NCI-H345 treated with DMSO at 0.1 percent for 48 hours (cell line): ENCODE measurements at regions not wholly inside any gene's neighbourhood (a gene's known extent, or its start where the extent isn't known, plus 50 kb on each side); places are given as distances from the start of the nearest gene placed in this dataset.

Experiments used
- DNase-seq: peaks from one replicate; lab custom pipeline; 2025; ENCODE audit not compliant: unreplicated experiment; lab: John Stamatoyannopoulos, UW

DNA sequence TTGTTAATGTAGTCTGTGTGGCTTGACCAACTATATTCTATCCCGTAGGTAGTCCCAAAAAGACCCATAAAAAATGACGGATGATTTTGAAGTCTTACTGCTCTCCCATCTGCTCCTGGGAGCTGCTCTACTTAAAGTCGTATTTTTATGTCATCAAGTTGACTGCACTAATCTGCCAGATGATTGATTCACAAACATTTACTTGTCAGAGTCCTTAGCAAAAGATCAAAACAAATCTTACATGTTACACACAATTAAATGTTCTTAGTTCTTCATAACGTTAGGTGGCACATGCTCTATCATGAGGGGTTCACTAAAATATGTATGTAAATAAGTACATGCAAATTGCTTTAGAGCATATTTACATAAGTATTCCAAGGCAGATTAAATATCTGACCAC is 498.3 kb upstream of the LRRTM4 start:
- DNase-seq: no peak

DNA sequence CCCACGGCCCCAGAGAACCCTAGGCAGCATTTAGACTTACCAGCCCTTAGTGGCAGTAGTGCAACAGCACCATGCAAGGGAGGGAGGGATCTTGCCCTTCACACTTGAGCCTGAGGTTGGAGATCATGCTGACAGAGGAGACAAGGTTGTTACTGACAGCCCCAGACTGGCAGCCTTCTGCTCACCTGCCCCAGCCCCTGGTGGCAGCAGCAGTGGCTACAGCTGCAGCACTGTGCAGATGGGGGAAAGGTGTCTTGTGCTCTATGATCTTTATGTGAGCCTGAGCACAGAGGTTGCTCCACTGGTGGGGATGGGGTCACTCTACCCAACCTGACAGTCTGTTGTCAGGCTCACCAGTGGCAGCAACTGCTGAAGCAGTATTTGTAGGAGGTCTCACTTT is 501.2 kb upstream of the LRRTM4 start:
- DNase-seq: no peak

DNA sequence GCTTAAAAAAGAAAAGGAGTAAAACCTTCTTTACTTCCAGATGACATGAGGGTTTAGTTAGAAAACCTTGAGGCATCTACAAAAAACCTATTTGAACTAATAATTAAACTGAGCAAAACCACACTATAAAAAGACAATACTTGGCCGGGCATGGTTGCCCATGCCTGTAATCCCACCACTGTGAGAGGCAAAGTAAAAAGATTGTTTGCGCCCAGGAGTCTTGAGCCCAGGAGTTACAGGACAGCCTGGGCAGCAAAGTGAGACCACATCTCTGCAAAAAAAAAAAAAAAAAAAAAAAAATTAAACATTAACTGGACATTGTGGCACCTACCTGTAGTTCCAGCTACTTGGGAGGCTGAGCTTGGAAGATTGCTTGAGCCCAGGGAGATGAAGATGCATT is 502.8 kb upstream of the LRRTM4 start:
- no peak for DNase-seq

DNA sequence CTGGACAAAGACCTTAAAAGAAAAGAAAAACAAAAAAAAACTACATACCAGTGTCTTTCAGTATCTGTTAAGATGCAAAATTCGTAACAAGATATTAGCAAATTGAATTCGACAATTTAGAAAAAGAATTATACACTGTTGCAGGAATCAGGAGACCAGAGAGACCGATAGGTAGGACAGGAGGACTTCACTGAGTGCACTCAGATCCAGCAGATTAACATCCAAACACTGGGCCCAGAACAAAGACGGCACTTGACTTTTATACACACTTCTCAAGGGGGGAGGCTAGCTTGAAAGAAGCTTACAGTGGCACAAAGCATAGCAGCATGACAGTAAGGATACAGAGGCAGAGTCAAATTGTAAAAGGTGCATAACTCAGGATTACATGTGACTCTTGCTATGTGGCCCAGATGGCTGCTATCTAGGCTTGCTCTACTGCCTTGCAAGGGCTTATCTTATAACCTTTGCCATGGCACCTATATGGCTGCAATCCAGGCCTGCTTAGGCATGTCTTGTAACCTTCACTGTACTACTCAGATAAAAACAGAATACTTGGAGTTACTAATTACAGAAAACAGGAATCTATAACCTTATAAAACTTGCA is 507.3 kb upstream of the LRRTM4 start:
- no peak for DNase-seq

DNA sequence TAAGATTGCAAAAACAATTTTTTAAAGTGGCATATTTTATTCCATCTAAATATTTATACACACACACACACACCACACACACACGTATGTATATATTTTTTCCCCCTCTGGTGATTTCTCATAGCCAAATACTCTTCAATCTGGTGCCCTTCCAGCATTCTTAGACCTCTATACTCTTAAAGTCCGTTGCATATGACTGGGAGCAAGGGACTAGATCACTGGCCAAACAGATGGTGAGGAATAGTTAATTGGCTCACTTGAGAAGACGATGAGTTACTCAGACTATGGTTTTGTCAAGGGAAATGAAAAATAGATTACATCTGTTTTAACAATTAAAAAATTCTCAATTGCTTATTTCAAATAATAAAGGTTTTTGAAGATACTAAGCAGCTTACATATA is 512.5 kb upstream of the LRRTM4 start:
- no peak for DNase-seq

DNA sequence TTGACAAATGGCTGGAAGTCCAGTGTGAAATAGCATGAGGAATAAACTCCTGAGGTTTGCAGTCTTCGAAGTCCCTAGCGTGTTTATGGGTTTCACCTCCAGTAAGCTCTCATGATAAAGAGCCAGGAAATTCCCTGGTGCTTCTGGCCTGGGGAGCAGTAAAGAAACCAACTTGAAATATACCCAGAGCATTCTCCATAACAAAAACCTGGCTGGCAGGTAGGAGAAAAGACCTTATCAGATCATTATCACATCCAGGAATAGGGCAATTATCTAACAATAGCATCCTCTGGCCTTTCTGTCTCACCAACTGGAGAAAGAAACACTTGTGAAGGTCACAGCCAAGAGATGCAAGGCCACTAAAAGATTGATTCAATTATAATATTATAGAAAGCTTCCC is 513.6 kb upstream of the LRRTM4 start:
- no peak for DNase-seq

DNA sequence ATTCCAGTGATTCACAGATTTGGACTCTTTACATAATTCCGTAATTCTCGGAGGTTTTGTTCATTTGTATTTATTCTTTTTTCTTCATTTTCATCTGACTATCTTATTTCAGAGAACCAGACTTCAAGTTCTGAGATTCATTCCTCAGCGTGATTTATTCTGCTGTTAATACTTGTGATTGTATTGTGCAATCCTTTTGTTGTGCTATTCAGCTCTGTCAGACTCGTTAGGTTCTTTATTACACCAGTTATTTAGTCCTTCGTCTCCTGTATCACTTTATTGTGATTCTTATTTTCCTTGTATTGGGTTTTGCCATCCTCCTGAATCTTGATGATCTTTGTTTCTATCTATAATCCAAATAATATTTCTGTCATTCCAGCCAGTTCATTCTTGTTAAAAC is 529.3 kb upstream of the LRRTM4 start:
- DNase-seq: no peak

DNA sequence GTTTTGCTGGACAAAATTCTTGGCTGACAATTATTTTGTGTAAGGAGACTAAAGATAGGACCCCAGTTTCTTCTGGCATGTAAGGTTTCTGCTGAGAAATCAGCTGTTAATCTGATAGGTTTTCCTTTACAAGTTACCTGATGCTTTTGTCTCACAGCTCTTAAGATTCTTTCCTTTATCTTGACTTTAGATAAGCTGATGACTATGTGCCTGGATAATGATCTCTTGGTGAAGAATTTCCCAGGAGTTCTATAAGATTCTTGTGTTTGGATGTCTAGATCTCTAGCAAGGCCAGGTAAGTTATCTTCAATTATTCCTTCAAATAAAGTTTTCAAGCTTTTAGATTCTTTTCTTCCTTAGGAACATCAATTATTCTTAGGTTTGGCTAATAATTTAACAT is 534.8 kb upstream of the LRRTM4 start:
- no peak for DNase-seq

DNA sequence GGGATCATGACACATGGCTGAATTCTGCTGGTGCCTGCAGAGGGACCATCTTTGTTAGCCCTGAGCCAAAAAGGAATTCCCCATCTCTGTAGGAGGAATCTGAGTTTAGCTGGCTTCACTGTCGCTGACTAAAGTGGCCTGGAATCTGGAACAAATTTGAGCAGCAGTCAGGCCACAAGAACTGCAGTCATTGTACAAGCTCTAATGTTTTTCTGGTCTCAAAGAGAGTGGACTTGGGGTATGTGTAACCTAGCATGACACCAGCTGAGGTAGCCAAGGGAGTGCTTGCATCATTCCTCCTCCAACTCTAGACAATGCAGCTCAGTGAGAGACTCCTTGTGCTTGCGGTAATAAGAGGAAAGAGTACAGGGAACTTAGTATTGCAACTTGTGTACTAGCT is 539.1 kb upstream of the LRRTM4 start:
- DNase-seq: no peak

DNA sequence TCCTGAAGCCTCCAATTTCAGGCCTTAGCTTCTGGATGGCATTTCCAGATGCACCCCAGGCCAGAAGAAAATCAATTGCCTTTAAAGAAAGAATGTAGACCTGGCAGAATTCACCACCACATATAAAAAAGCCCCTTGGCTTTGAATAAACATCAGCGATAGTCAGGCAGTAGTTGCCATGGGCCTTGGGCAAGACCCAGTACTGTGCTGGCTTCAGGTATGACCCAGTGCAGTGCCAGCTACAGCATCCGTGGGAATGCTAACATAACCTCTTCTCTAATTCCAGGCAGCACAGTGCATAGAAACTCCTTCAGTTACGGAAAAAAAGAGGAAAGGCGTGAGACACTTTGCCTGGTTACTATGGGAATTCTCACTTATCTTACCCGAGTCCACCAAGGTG is 539.6 kb upstream of the LRRTM4 start:
- DNase-seq: no peak

DNA sequence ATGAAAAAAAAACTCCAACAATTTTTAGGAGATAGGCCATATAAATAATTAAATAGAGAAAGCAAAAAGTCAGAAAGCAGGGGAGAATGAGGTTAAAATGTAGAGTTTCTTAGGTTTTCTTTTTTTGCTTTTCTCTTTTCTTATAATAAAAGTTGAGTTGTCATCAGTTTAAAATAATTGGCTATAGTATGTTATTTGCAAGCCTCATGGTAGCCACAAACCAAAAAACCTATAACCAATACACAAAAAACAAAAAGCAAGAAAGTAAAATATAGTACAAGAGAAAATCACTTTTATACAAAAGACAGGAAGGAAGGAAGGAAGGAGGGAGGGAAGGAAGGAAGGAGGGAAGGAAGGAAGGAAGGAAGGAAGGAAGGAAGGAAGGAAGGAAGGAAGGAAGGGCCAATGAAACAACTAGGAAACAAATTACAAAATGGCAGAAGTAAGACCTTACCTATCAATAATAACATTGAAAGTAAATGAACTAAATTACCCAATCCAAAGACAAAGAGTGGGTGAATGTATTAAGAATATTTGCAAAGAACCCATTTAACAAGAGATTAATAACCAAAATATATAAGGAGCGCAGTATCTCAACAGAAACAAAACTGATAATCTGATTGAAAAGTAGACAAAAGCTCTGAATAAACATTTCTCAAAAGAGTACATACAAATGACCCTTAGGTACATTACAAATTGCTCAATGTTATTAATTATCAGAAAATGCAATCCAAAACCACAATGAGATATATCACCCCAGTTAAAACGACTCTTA is 541.3 kb upstream of the LRRTM4 start:
- DNase-seq: no peak

DNA sequence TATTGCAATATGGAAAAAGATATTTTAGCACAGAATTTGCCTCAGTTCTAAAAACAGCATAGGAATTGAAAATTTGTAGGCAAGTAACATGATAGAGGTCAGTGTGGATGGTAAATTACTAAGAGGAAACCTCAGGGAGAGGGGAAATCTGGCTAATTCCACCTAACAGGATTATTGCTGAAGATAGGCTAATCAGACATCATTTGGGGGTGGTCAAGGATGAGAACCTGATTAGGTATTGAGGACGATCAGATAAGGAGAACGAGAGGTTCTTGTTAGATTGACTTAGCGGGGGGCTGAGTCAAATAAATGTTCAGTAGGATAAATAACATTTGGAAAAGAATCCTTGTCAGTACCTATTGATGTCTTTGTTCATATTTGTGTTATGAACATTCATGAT is 543.2 kb upstream of the LRRTM4 start:
- DNase-seq: no peak

DNA sequence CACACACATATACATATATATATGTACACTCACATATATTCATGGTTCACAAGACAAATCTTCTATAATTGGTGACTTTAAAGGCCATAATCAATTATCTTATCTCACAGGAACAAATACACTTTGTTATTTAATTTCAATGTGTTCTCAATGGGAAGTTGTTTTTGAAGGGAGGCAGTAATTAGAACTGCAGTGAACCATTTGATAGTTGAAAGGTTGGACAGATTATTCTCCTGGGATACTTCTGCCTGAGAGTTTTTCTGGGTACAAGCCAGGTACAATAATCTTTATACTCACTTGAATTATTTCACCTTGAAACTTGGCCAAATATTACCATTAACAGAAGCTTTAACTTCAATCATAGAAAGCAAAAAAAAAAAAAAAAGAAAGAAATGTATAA is 546.6 kb upstream of the LRRTM4 start:
- DNase-seq: no peak

DNA sequence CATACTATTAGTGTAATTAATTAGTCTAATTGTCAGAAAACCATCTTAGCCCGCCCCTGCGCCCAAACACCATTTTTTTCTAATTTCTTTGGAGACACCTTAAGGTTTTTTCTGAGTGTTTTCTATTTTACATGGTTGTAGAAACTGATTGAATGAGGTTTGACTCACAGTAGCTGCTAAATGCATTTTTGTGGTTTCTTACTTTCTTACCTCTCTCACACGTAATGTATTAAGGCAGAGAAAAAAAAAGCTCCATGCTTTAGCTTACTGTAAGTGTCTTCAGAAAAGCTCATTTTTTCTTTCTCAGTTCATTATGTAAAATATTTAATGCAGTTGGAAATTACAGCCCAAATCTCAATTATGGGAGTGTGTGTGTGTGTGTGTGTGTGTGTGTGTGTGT is 548.5 kb upstream of the LRRTM4 start:
- DNase-seq: no peak

DNA sequence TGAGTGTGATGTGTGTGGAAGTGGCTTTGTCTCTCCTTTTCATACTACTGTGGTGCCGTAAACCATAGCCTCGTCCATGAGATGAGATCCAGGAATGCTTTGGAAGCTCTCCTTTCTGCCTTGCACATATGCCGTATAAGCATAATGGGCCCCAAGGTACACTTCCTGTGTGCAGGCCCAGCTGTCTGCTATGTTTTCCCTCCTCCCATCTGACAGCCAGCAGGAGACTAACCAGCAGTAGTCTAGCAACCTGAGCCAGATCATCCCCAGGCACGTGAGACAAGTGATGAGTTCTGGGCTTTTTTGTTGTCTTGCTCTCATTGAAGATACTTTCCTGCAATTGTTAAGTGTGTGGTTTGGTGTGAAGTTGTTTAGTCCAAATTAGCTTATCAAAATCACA is 555.5 kb upstream of the LRRTM4 start:
- peak; percentile 20 for DNase-seq

DNA sequence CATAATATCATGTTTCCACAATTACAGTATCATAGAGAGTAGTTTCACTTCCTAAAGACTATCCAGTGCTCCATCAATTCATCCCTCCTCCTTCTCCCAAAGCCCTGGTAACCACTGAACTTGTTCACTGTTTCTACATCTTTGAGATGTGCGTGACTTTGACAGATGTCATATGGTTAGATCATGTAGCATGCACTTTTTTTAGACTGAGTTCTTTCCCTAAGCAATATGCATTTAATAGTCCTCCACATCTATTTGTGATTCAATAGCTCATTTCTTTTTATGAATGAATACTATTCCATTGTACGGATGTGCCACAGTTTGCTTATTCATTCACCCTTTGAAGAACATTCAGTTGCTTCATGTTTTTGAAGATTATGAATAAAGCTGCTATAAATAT is 560.4 kb upstream of the LRRTM4 start:
- DNase-seq: no peak

DNA sequence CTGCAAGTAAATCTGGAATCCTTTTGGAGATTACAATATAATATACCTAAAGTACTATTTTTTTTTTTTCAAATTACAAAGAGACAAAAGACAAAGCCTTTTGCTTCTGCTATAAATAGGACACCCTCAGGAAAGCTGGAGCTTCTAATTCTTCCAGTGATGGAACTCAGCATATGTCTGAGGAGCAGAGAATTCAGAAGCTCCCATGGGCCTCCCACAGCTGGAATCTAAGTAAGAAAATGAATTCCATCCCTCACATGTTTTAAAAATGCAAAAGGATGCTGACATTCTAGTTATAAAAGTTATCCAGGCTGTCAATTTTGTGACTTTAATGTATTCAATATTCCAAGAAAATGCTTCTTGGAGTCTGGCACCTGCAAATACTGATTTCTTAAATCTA is 571.3 kb upstream of the LRRTM4 start:
- DNase-seq: no peak

DNA sequence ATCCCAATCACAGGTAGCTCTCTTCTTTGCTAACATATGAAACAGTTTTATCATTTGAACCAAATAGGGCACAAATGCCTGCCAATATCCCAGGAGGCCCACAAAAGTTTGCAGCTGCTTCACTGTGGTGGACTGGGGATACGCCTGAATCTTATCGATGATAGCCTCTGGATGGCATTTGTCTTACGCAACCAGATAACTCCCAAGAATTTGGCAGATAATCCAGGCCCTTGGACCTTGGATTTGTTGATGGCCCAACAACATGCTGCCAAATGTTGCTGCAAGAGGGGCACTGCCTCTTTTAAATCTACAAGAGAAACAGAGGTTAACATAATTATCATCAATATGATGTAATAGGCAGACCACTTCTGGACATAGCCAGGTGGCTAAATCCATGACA is 587.1 kb upstream of the LRRTM4 start:
- DNase-seq: no peak

DNA sequence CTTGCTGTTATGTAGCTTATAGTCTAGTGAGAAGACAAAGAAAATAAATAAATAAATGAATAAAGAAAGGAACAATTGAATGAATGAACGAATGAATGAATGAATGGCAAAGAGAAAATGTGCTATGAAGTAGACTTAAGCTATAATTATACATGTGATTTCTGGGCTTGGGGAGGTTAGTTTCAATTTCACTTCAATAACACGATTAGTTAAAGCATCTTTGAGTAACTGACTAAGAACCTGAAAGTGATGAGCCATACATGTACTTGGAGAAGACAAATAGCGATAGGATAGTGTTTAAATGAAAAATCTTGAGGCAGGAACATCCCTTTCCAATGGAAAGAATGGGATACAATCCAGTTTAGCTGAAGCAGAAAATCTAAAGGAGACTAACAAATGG is 593.1 kb upstream of the LRRTM4 start:
- DNase-seq: no peak

DNA sequence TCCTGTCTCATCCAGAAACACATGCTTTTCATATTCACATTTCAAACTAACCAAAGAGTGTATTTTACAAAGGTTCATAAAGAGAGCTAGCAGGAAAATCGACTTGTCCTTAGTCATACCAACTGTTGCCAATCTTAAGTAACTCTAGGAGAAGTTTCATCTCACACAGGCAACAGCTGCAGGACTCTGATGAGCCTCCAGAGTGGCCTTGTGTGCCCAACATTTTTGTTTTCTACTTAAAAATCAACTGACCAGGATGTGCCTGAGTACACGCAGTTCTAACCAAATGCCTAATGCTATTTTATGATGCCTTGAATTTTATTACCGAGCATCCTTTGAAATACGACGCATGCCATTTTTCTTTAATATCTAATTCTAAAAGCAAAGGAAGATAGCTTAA is 595.9 kb upstream of the LRRTM4 start:
- DNase-seq: no peak

DNA sequence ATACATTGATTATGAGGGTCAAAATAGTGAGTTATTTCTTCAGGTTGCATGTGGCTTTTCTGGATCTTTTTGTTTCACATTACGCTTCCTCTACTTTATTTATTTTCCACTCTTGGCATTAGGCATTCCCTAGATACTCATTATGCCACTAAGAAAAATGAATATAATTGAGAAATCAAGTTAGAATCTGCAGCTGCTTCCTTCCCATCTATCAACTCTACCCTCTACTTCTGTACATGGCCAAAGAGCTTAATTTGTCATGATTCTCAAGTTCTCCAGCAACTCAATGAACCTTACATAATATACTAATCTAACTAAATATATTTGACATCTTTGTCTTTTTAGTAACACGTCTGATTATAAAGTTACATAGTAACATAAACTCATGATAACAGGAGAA is 598.1 kb upstream of the LRRTM4 start:
- DNase-seq: no peak

DNA sequence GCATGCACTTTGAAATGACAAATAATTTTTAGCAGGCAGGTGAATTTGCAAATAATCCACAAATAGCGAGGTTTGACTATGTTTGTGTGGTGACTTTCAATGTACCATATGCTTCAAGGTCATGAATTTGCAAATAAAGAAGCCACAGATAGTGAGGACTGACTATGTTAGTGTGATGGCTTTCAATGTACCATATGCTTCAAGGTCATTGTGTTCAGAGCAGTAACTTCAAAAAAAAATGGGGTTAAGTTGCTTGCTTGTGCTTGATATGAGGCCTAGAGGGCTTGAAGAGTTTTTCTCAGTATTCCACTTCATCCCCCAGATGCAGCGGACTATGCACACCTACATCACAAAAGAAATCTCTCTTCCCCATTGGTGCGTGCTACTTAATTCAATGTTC is 602.9 kb upstream of the LRRTM4 start:
- no peak for DNase-seq

DNA sequence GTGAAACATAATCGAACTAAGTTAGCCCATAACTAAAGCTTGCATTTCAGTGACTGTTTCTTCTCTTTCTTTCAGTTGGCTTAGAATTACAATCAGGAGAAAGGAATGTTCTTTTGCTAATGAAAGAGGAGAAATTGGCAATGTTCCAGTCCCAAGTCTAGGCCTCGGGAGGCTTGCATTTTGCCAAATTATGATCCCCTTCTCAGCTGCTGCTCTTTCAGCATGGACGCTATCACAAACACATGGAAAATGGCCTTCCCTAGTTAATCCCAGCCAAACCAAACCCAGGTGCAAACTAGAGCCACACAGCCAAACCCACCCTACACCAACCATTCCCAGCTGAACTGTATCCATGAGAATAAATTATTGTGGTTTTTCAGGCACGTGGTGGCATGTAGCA is 605.2 kb upstream of the LRRTM4 start:
- DNase-seq: no peak
